HepG2 (cell line): ENCODE measurements at regions not wholly inside any gene's neighbourhood (a gene's known extent, or its start where the extent isn't known, plus 50 kb on each side); places are given as distances from the start of the nearest gene placed in this dataset.

Experiments used
- ATAC-seq: fragments of 200-7000 bp; cut with Tn5 transposase; 3 replicates; pipeline ENCODE4 v1.9.1; 2020; ENCODE audit warnings: mild to moderate bottlenecking, moderate library complexity
- BruUV-seq: library from RNA; stranded (reverse); fragments of 400-500 nt; replicated peaks from 2 replicates; lab custom pipeline; 2021; lab: Mats Ljungman, UMichigan
- CTCF ChIA-PET: fragments of 300-600 bp; formaldehyde crosslinking; extraction: SDS; loops from one replicate; lab custom pipeline; 2021; ENCODE audit warnings: low total read pairs, inconsistent platforms, low intra/inter-chr PET ratio; lab: Yijun Ruan, JAX
- POLR2A ChIA-PET: fragments of 350-600 bp; sonication (Branson Sonifier 250); formaldehyde crosslinking; loops from one replicate; lab custom pipeline; 2020; ENCODE audit warnings: antibody characterized with exemption, inconsistent platforms; lab: Yijun Ruan, JAX
- DNase-seq: peaks from one replicate; pipeline ENCODE4 v3.0.0-alpha.2; 2015; ENCODE audit warnings: low spot score
- FAIRE-seq: peaks from 3 replicates; lab custom pipeline; 2011; peaks lifted over from hg19 to GRCh38; lab: Jason Lieb, UNC
- H2AFZ ChIP-seq: one replicate; pipeline ENCODE4 v1.6.1; 2011; ENCODE audit warnings: low read length, inconsistent platforms
- H3K27ac ChIP-seq: fragments of 300-600 bp; 3 replicates; pipeline ENCODE4 v1.8.0; 2011; ENCODE audit warnings: mixed run types, mild to moderate bottlenecking, mixed read lengths, low read length, inconsistent platforms; ENCODE audit not compliant: insufficient read depth; ENCODE audit errors: extremely low read length
- H3K27me3 ChIP-seq, 2 experiments: fragments of 200-600 bp in 1 of 2; 2 replicates in 1 of 2; 3 replicates in 1 of 2; pipeline versions ENCODE4 v1.6.0 to v1.8.0; 2011; ENCODE audit warnings: low read length in 2 of 2, mild to moderate bottlenecking in 2 of 2, moderate library complexity in 2 of 2, inconsistent platforms in 1 of 2; ENCODE audit not compliant: insufficient read depth in 2 of 2, control insufficient read depth in 1 of 2
- H3K36me3 ChIP-seq, 2 experiments: fragments of 200-600 bp in 1 of 2; replicated peaks in 1 of 2; 2 replicates in 1 of 2; 3 replicates in 1 of 2; pipeline versions ENCODE4 v1.5.1 to v1.8.0; 2011; ENCODE audit warnings: low read length in 2 of 2, inconsistent platforms in 1 of 2; ENCODE audit not compliant: insufficient read depth in 2 of 2, control insufficient read depth in 1 of 2
- H3K4me1 ChIP-seq: 2 replicates; pipeline ENCODE4 v1.5.1; 2012; ENCODE audit warnings: low read length, inconsistent platforms; ENCODE audit not compliant: insufficient read depth
- H3K4me2 ChIP-seq: 2 replicates; pipeline ENCODE4 v1.6.0; 2011; ENCODE audit warnings: low read depth, low read length, inconsistent platforms
- H3K4me3 ChIP-seq, 3 experiments: fragments of 200-600 bp in 1 of 3; sonication (generic), shearing (Covaris generic) in 1 of 3; replicated peaks in 1 of 3; 2 replicates each; pipeline ENCODE4 v1.5.1; 2011 to 2016; ENCODE audit warnings: low read length in 3 of 3, inconsistent platforms in 2 of 3, low read depth in 2 of 3, mild to moderate bottlenecking in 2 of 3, control low read depth in 1 of 3, mixed read lengths in 1 of 3; ENCODE audit not compliant: insufficient read depth in 1 of 3
- H3K79me2 ChIP-seq: one replicate; pipeline ENCODE4 v1.6.1; 2011; ENCODE audit warnings: low read length, inconsistent platforms; ENCODE audit not compliant: insufficient read depth
- H3K9ac ChIP-seq: 2 replicates; pipeline ENCODE4 v1.6.0; 2011; ENCODE audit warnings: mild to moderate bottlenecking, low read depth, low read length, inconsistent platforms; ENCODE audit not compliant: insufficient read depth
- H3K9me3 ChIP-seq: 2 replicates; pipeline ENCODE4 v1.5.1; 2012; ENCODE audit warnings: mild to moderate bottlenecking, low read length
- H4K20me1 ChIP-seq: 2 replicates; pipeline ENCODE4 v1.6.0; 2011; ENCODE audit warnings: inconsistent platforms, mild to moderate bottlenecking, low read length, moderate library complexity; ENCODE audit not compliant: insufficient read depth
- CCAR2 ChIP-seq: fragments of 200-400 bp; formaldehyde crosslinking; optimal IDR thresholded peaks from 2 replicates; pipeline ENCODE3; 2018; ENCODE audit warnings: low read depth, mild to moderate bottlenecking, low read length, moderate library complexity
- DPF2 ChIP-seq: sonication (generic); formaldehyde crosslinking; IDR thresholded peaks from 2 replicates; pipeline ENCODE4 v1.4.0; 2020; ENCODE audit warnings: mild to moderate bottlenecking, low read depth, missing genetic modification reagents, borderline replicate concordance
- HNRNPLL ChIP-seq: fragments of 200-400 bp; formaldehyde crosslinking; IDR thresholded peaks from 2 replicates; pipeline ENCODE4 v1.6.1; 2017; ENCODE audit warnings: mild to moderate bottlenecking, low read depth, low read length; ENCODE audit not compliant: poor library complexity, severe bottlenecking
- KLF6 ChIP-seq: IDR thresholded peaks from 2 replicates; pipeline ENCODE4 v1.8.0; 2016; ENCODE audit warnings: missing biosample characterization, missing genetic modification reagents
- MTF2 ChIP-seq: sonication (generic); formaldehyde crosslinking; IDR thresholded peaks from 2 replicates; pipeline ENCODE4 v1.5.0; 2020; ENCODE audit warnings: missing genetic modification reagents, borderline replicate concordance
- NCOA2 ChIP-seq: sonication (generic); formaldehyde crosslinking; IDR thresholded peaks from 2 replicates; pipeline ENCODE4 v1.8.0; 2022; ENCODE audit warnings: inconsistent platforms
- ZFP41 ChIP-seq: sonication (generic); formaldehyde crosslinking; IDR thresholded peaks from 2 replicates; pipeline ENCODE4 v1.4.0; 2020; ENCODE audit warnings: mild to moderate bottlenecking, missing genetic modification reagents, borderline replicate concordance
- ZNF20 ChIP-seq: sonication (generic); formaldehyde crosslinking; IDR thresholded peaks from 2 replicates; pipeline ENCODE4 v1.4.0; 2020; ENCODE audit warnings: mild to moderate bottlenecking, moderate library complexity, missing genetic modification reagents
- ZNF317 ChIP-seq: sonication (generic); formaldehyde crosslinking; IDR thresholded peaks from 2 replicates; pipeline ENCODE4 v1.5.0; 2020; ENCODE audit warnings: mild to moderate bottlenecking, missing genetic modification reagents
- ZNF619 ChIP-seq: sonication (generic); formaldehyde crosslinking; IDR thresholded peaks from 2 replicates; pipeline ENCODE4 v1.4.0; 2020; ENCODE audit warnings: mild to moderate bottlenecking, missing genetic modification reagents
- WGBS: methylation state at CpG from one replicate; pipeline ENCODE4 v1.1.6; 2017; ENCODE audit warnings: low lambda C conversion rate; 5-methylcytosine and 5-hydroxymethylcytosine counted together
- in situ Hi-C: cut with HindIII; loops from 2 replicates; pipeline ENCODE4 v1.10.0; 2017; ENCODE audit warnings: low pct_unique_long_range_greater_than_20kb; ENCODE audit not compliant: extremely low pct_ligation_motif_present
- intact Hi-C: fragments of 100-400 bp; cut with micrococcal nuclease; formaldehyde crosslinking; loops from one replicate; pipeline ENCODE4 v1.10.0; 2022; ENCODE audit not compliant: unreplicated experiment
- TF ChIP-seq, protein P1 (sequence below): sonication (generic); formaldehyde crosslinking; IDR thresholded peaks from 2 replicates; pipeline ENCODE4 v1.8.1; 2023; ENCODE audit warnings: mild to moderate bottlenecking, missing genetic modification reagents
- TF ChIP-seq, protein P2 (sequence below): sonication (generic); formaldehyde crosslinking; IDR thresholded peaks from 2 replicates; pipeline ENCODE4 v1.5.1; 2020; ENCODE audit warnings: missing genetic modification reagents, mild to moderate bottlenecking, borderline replicate concordance
- TF ChIP-seq, protein P3 (sequence below): sonication (generic); formaldehyde crosslinking; IDR thresholded peaks from 2 replicates; pipeline ENCODE4 v1.5.0; 2020; ENCODE audit warnings: missing genetic modification reagents
- TF ChIP-seq, protein P4 (sequence below): IDR thresholded peaks from 2 replicates; pipeline ENCODE4 v1.6.1; 2016; ENCODE audit warnings: low read depth, control low read depth

DNA sequence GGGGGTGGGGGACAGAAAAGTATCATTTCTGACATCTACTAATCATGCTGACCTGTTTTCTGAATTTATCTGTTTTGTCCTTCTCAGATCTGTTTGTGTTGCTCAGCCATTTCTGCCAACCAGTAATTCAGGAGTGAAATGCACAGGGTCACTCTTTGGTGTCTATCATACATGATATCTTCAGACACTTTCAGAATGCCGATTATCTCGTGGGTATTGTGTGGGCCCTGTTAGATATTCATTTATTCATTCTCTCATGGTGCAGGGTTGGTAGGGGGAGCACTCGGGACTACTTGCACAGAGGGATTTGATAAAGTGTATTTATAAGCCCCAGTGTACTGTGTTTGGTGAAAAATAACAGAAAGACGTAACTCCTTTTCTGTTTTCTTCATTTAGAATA lies 101.2 kb upstream of the CITED2 start:
- no peak overlapping the region for H3K4me3 ChIP-seq
- no peaks in the 10 kb centered on the region for H3K36me3 ChIP-seq
- no peak for ATAC-seq
- H3K9me3 ChIP-seq = no peaks in the 10 kb centered on the region
- FAIRE-seq = no peak
- H3K27ac ChIP-seq = no peak overlapping the region
- intact Hi-C loops = no loop called here
- TF ChIP-seq ZFP41 (CRISPR knock-in tag) = no peak
- no peak for TF ChIP-seq ZNF317 (CRISPR knock-in tag)
- no peak for TF ChIP-seq MTF2 (CRISPR knock-in tag)
- TF ChIP-seq, protein P1, sequence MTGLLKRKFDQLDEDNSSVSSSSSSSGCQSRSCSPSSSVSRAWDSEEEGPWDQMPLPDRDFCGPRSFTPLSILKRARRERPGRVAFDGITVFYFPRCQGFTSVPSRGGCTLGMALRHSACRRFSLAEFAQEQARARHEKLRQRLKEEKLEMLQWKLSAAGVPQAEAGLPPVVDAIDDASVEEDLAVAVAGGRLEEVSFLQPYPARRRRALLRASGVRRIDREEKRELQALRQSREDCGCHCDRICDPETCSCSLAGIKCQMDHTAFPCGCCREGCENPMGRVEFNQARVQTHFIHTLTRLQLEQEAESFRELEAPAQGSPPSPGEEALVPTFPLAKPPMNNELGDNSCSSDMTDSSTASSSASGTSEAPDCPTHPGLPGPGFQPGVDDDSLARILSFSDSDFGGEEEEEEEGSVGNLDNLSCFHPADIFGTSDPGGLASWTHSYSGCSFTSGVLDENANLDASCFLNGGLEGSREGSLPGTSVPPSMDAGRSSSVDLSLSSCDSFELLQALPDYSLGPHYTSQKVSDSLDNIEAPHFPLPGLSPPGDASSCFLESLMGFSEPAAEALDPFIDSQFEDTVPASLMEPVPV (CRISPR knock-in tag) = no peak
- no peak for TF ChIP-seq ZNF20
- TF ChIP-seq, protein P2, sequence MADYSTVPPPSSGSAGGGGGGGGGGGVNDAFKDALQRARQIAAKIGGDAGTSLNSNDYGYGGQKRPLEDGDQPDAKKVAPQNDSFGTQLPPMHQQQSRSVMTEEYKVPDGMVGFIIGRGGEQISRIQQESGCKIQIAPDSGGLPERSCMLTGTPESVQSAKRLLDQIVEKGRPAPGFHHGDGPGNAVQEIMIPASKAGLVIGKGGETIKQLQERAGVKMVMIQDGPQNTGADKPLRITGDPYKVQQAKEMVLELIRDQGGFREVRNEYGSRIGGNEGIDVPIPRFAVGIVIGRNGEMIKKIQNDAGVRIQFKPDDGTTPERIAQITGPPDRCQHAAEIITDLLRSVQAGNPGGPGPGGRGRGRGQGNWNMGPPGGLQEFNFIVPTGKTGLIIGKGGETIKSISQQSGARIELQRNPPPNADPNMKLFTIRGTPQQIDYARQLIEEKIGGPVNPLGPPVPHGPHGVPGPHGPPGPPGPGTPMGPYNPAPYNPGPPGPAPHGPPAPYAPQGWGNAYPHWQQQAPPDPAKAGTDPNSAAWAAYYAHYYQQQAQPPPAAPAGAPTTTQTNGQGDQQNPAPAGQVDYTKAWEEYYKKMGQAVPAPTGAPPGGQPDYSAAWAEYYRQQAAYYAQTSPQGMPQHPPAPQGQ (CRISPR knock-in tag) = no peak
- TF ChIP-seq CCAR2 = no peak
- TF ChIP-seq, protein P3, sequence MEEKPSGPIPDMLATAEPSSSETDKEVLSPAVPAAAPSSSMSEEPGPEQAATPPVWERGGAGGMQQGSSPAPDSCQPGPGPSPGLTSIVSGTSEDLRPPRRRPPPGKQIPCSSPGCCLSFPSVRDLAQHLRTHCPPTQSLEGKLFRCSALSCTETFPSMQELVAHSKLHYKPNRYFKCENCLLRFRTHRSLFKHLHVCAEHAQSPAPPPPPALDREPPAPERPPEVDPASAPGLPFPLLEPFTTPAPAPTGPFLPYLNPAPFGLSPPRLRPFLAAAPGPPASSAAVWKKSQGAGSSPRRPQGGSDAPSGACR (CRISPR knock-in tag) = no peak
- TF ChIP-seq NCOA2 = no peak
- TF ChIP-seq, protein P4, sequence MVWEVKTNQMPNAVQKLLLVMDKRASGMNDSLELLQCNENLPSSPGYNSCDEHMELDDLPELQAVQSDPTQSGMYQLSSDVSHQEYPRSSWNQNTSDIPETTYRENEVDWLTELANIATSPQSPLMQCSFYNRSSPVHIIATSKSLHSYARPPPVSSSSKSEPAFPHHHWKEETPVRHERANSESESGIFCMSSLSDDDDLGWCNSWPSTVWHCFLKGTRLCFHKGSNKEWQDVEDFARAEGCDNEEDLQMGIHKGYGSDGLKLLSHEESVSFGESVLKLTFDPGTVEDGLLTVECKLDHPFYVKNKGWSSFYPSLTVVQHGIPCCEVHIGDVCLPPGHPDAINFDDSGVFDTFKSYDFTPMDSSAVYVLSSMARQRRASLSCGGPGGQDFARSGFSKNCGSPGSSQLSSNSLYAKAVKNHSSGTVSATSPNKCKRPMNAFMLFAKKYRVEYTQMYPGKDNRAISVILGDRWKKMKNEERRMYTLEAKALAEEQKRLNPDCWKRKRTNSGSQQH (CRISPR knock-in tag) = no peak
- TF ChIP-seq KLF6 (CRISPR knock-in tag) = no peak
- no peak for TF ChIP-seq DPF2
- no peak for TF ChIP-seq ZNF619
- TF ChIP-seq HNRNPLL = no peak
- TF ChIP-seq, all 625 proteins: peak for 0
- POLR2A ChIA-PET = interaction anchor here (1.0 kb wide), 1 partner anchor 102 kb away, joined by 3 read pairs; the partner anchor contains the start of gene CITED2
- Histone ChIP-seq H3K9ac (no peak overlapping the region), H4K20me1 (no peaks in the 10 kb centered on the region), H2AFZ (no peak overlapping the region), H3K79me2 (no peaks in the 10 kb centered on the region), H3K4me1 (peaks cover 53% of the 10 kb centered on the region), H3K27me3 (peaks cover 0 to 4% of the 10 kb centered on the region in 2 experiments; a peak in 2 of 5 replicates), H3K4me2 (no peak overlapping the region)
- BruUV-seq = no TSS peak
- in situ Hi-C loops = no loop called here
- WGBS = 34% methylated on average over 4 of the region's 4 CpGs
- CTCF ChIA-PET = no interaction called here
- no peak for DNase-seq
